ENCODE measurements at regions not wholly inside any gene's neighbourhood (a gene's known extent, or its start where the extent isn't known, plus 50 kb on each side); places are given as distances from the start of the nearest gene placed in this dataset.

GRCh38 chr4:64889906-64890610 is 480.8 kb upstream of the TECRL start:
- no TSS peak for BruUV-seq (replicated peaks)
- Histone ChIP-seq H3K56ac (ENCODE audit: extremely low read depth, insufficient read depth, low read length) (no peak overlapping the region), H3K4me2 (ENCODE audit: low read depth, low read length) (no peak overlapping the region), H3K27me3 (ENCODE audit: control insufficient read depth, insufficient read depth, low read length) (no peaks in the 10 kb centered on the region), H3K4me3 (ENCODE audit: insufficient read depth, low read depth, low read length) (no peak overlapping the region), H3K18ac (ENCODE audit: low read depth, low read length) (no peak overlapping the region), H3K4me1 (ENCODE audit: control insufficient read depth, insufficient read depth, low read length) (no peaks in the 10 kb centered on the region), H2BK120ac (ENCODE audit: low read depth, low read length) (no peak overlapping the region), H2BK5ac (ENCODE audit: low read depth, low read length, poor library complexity, severe bottlenecking) (no peak overlapping the region), H2AK9ac (replicated peaks; ENCODE audit: low read depth, low read length, poor library complexity) (no peak overlapping the region), H3K23ac (ENCODE audit: low read depth, low read length) (no peak overlapping the region), H2BK15ac (ENCODE audit: low read depth, low read length) (no peak overlapping the region), H3K14ac (replicated peaks; ENCODE audit: low read depth, low read length) (no peak overlapping the region), H3K9ac (ENCODE audit: low read depth, low read length) (no peak overlapping the region), H3K36me3 (ENCODE audit: control insufficient read depth, insufficient read depth, low read length) (no peaks in the 10 kb centered on the region), H2AFZ (replicated peaks; ENCODE audit: low read length, poor library complexity) (no peak overlapping the region), H3K9me3 (ENCODE audit: control insufficient read depth, insufficient read depth, low read length) (peaks cover 4% of the 10 kb centered on the region), H3K9me1 (ENCODE audit: insufficient read depth, low read length) (no peaks in the 10 kb centered on the region), H4K8ac (ENCODE audit: low read depth in 2 of 2, low read length in 2 of 2) (no peak overlapping the region), H2BK20ac (ENCODE audit: low read depth, low read length) (no peak overlapping the region), H4K5ac (ENCODE audit: low read depth, low read length) (no peak overlapping the region), H4K91ac (ENCODE audit: insufficient read depth, low read depth, low read length) (no peak overlapping the region), H3K4ac (ENCODE audit: low read depth, low read length) (no peak overlapping the region), H2AK5ac (ENCODE audit: low read depth, low read length) (no peak overlapping the region), H3K27ac (ENCODE audit: insufficient read depth, low read length) (no peak overlapping the region), H3K79me1 (ENCODE audit: low read depth in 1 of 2, low read length in 2 of 2) (no peaks in the 10 kb centered on the region), H4K20me1 (ENCODE audit: insufficient read depth, low read length) (no peaks in the 10 kb centered on the region)
- DNase-seq (no peak), ATAC-seq (ENCODE audit: low read depth) (no peak)
- ChIA-PET CTCF (no interaction called here), POLR2A (ENCODE audit: unreplicated experiment) (no interaction called here)
- dilution Hi-C loops (cut with HindIII; ENCODE audit: low sequenced_read_pairs, unreplicated experiment) (no loop called here), in situ Hi-C loops (cut with MboI; ENCODE audit: low sequenced_read_pairs) (no loop called here), intact Hi-C loops (cut with micrococcal nuclease) (no loop called here)
- no CpG with 5 or more reads among the region's 5 CpGs for WGBS, 2 experiments (ENCODE audit: extremely low coverage in 2 of 2, insufficient read length in 1 of 2)
- TF ChIP-seq USF2 (IDR thresholded peaks at IDR 0.05; ENCODE audit: low read depth, low read length) (no peak), MXI1 (IDR thresholded peaks at IDR 0.05; ENCODE audit: borderline replicate concordance, low read depth, low read length) (no peak), NFE2L2 (IDR thresholded peaks at IDR 0.05; ENCODE audit: low read depth, low read length) (no peak), CTCF (conservative IDR thresholded peaks at IDR 0.05; ENCODE audit: low read depth, low read length) (no peak), CEBPB (IDR thresholded peaks at IDR 0.05; ENCODE audit: low read depth, low read length) (no peak), MAZ (IDR thresholded peaks at IDR 0.05; ENCODE audit: borderline replicate concordance, low read depth, low read length) (no peak), MAFK (IDR thresholded peaks at IDR 0.05; ENCODE audit: low read depth, low read length) (no peak), POLR2A (IDR thresholded peaks at IDR 0.05; ENCODE audit: low read depth, low read length) (no peak), RFX5 (IDR thresholded peaks at IDR 0.05; ENCODE audit: low read depth, low read length) (no peak), RCOR1 (IDR thresholded peaks at IDR 0.05; ENCODE audit: insufficient replicate concordance, low read length) (no peak), SMC3 (IDR thresholded peaks at IDR 0.05; ENCODE audit: low read depth, low read length) (no peak), BHLHE40 (IDR thresholded peaks at IDR 0.05; ENCODE audit: low read depth, low read length) (no peak), RAD21 (IDR thresholded peaks at IDR 0.05; ENCODE audit: low read length) (no peak), CHD1 (IDR thresholded peaks at IDR 0.05; ENCODE audit: low read depth, low read length) (no peak), FOS (IDR thresholded peaks at IDR 0.05; ENCODE audit: low read depth, low read length) (no peak), ELK1 (IDR thresholded peaks at IDR 0.05; ENCODE audit: borderline replicate concordance, low read depth, low read length) (no peak)

All from IMR-90 (cell line).